MCF 10A (cell line): ENCODE measurements at regions not wholly inside any gene's neighbourhood (a gene's known extent, or its start where the extent isn't known, plus 50 kb on each side); places are given as distances from the start of the nearest gene placed in this dataset.
"Not testable (repeated sequence)": the region's sequence is repeated elsewhere in the genome, so short reads cannot be mapped to it uniquely, and the experiment has no call there.

Source experiments
- BruUV-seq: library from RNA; stranded (reverse); fragments of 400-500 nt; replicated peaks from 2 replicates; lab custom pipeline; 2021; lab: Mats Ljungman, UMichigan
- CTCF ChIA-PET: fragments of 300-600 bp; sonication (Branson Sonifier 250); formaldehyde crosslinking; extraction: SDS; loops from one replicate; lab custom pipeline; 2021; ENCODE audit warnings: antibody characterized with exemption, inconsistent platforms; lab: Yijun Ruan, JAX
- POLR2A ChIA-PET: fragments of 300-600, 350-650 bp; sonication (Branson Sonifier 250); formaldehyde crosslinking; extraction: SDS; loops from one replicate; lab custom pipeline; 2020; ENCODE audit warnings: antibody characterized with exemption, inconsistent platforms; lab: Yijun Ruan, JAX
- DNase-seq: peaks from one replicate; pipeline ENCODE4 v3.0.0-alpha.2; 2018; ENCODE audit not compliant: unreplicated experiment
- H3K27ac Mint-ChIP-seq: one replicate; pipeline ENCODE4 v1.8.0; 2022; ENCODE audit warnings: mild to moderate bottlenecking, low read depth, mixed read lengths; ENCODE audit not compliant: unreplicated experiment
- H3K27me3 Mint-ChIP-seq: one replicate; pipeline ENCODE4 v1.8.0; 2022; ENCODE audit warnings: mixed read lengths; ENCODE audit not compliant: insufficient read depth, unreplicated experiment
- H3K36me3 Mint-ChIP-seq: one replicate; pipeline ENCODE4 v1.8.0; 2022; ENCODE audit warnings: mild to moderate bottlenecking, moderate library complexity, mixed read lengths; ENCODE audit not compliant: insufficient read depth, unreplicated experiment
- H3K4me1 Mint-ChIP-seq: one replicate; pipeline ENCODE4 v1.8.0; 2022; ENCODE audit warnings: mixed read lengths; ENCODE audit not compliant: insufficient read depth, unreplicated experiment
- H3K4me3 Mint-ChIP-seq: one replicate; pipeline ENCODE4 v1.8.0; 2022; ENCODE audit warnings: mild to moderate bottlenecking, moderate library complexity, mixed read lengths; ENCODE audit not compliant: unreplicated experiment
- H3K9me3 Mint-ChIP-seq: one replicate; pipeline ENCODE4 v1.8.0; 2022; ENCODE audit warnings: mixed read lengths; ENCODE audit not compliant: unreplicated experiment
- CTCF ChIP-seq: fragments of 200-600 bp; IDR thresholded peaks from one replicate; pipeline ENCODE4 v1.8.0; 2022; ENCODE audit warnings: antibody characterized with exemption, mild to moderate bottlenecking; ENCODE audit not compliant: unreplicated experiment
- intact Hi-C: fragments of 100-400 bp; cut with micrococcal nuclease; formaldehyde crosslinking; loops from 2 replicates; pipeline ENCODE4 v1.14.1; 2022

- no peak for TF ChIP-seq CTCF
- H3K27me3 Mint-ChIP-seq: no peaks in the 10 kb centered on the region
- no peaks in the 10 kb centered on the region for H3K36me3 Mint-ChIP-seq
- intact Hi-C loops: no loop called here
- CTCF ChIA-PET: no interaction called here
- no peak overlapping the region for H3K27ac Mint-ChIP-seq
- no peak for DNase-seq
- H3K9me3 Mint-ChIP-seq: no peaks in the 10 kb centered on the region
- BruUV-seq: no TSS peak
- no peak overlapping the region for H3K4me3 Mint-ChIP-seq
- POLR2A ChIA-PET: no interaction called here
- no peaks in the 10 kb centered on the region for H3K4me1 Mint-ChIP-seq
Measured at GRCh38 chr3:159401069-159401468, 587.6 kb upstream of the IL12A start.

- ChIA-PET CTCF (interaction anchor here (0.7 kb wide), 1 partner anchor 127 kb away, joined by 3 read pairs; no protein-coding TSS in a partner anchor), POLR2A (interaction anchor here (1.0 kb wide), 1 partner anchor 378 kb away, joined by 3 read pairs; no protein-coding TSS in a partner anchor)
- not testable (repeated sequence) for H3K36me3 Mint-ChIP-seq, BruUV-seq, H3K4me3 Mint-ChIP-seq, H3K27ac Mint-ChIP-seq, DNase-seq, H3K4me1 Mint-ChIP-seq, H3K27me3 Mint-ChIP-seq
- H3K9me3 Mint-ChIP-seq: peaks cover 25% of the 10 kb centered on the region
- intact Hi-C loops: loop anchor here (10.0 kb wide), 1 partner anchor 1235 kb away; no protein-coding TSS in a partner anchor
Measured at GRCh38 chr3:159409711-159410110, 578.9 kb upstream of the IL12A start.

- Mint-ChIP-seq H3K27ac (no peak overlapping the region), H3K4me1 (no peaks in the 10 kb centered on the region), H3K36me3 (peaks cover 5% of the 10 kb centered on the region), H3K9me3 (peaks cover 22% of the 10 kb centered on the region), H3K27me3 (no peaks in the 10 kb centered on the region), H3K4me3 (no peak overlapping the region)
- CTCF ChIA-PET: interaction anchor here (0.7 to 0.8 kb wide), 2 partner anchors 102 to 411 kb away, joined by 3 to 4 read pairs; no protein-coding TSS in a partner anchor
- intact Hi-C loops: loop anchor here (10.0 kb wide), 1 partner anchor 1231 kb away; no protein-coding TSS in a partner anchor
- no peak for DNase-seq
- no peak for TF ChIP-seq CTCF
- no TSS peak for BruUV-seq
- POLR2A ChIA-PET: no interaction called here
Measured at GRCh38 chr3:159413319-159413718, 575.3 kb upstream of the IL12A start.

GRCh38 chr3:159416856-159417255, 571.8 kb upstream of the IL12A start:
- ChIA-PET POLR2A (no interaction called here), CTCF (interaction anchor here (0.9 kb wide), 1 partner anchor 589 kb away, joined by 3 read pairs; no protein-coding TSS in a partner anchor)
- no peak for TF ChIP-seq CTCF
- H3K4me3 Mint-ChIP-seq: no peak overlapping the region
- peak; percentile 14 for DNase-seq
- no TSS peak for BruUV-seq
- H3K9me3 Mint-ChIP-seq: no peaks in the 10 kb centered on the region
- no peak overlapping the region for H3K27ac Mint-ChIP-seq
- no peaks in the 10 kb centered on the region for H3K27me3 Mint-ChIP-seq
- no peaks in the 10 kb centered on the region for H3K4me1 Mint-ChIP-seq
- no peaks in the 10 kb centered on the region for H3K36me3 Mint-ChIP-seq
- intact Hi-C loops: loop anchor here (10.0 kb wide), 1 partner anchor 1228 kb away; no protein-coding TSS in a partner anchor
